ENCODE measurements at regions not wholly inside any gene's neighbourhood (a gene's known extent, or its start where the extent isn't known, plus 50 kb on each side); places are given as distances from the start of the nearest gene placed in this dataset.
"Not testable (repeated sequence)": the region's sequence is repeated elsewhere in the genome, so short reads cannot be mapped to it uniquely, and the experiment has no call there.

- DNase-seq, result no peak
Measured at GRCh38 chr15:29550834-29551465, 271.3 kb downstream of the TJP1 start.

GRCh38 chr15:29548006-29548405, 274.3 kb downstream of the TJP1 start:
- no peak for DNase-seq

- DNase-seq, result no peak
Measured at GRCh38 chr15:29544513-29545128, 275.0 kb upstream of the NSMCE3 start.

- no peak for DNase-seq
Measured at GRCh38 chr15:29542994-29543393, 273.4 kb upstream of the NSMCE3 start.

- DNase-seq, result no peak
Measured at GRCh38 chr15:29541309-29541708, 271.7 kb upstream of the NSMCE3 start.

- DNase-seq, result no peak
Measured at GRCh38 chr15:29540479-29540878, 270.9 kb upstream of the NSMCE3 start.

- DNase-seq, result no peak
Measured at GRCh38 chr15:29539736-29540135, 270.1 kb upstream of the NSMCE3 start.

GRCh38 chr15:29538044-29538443, 268.4 kb upstream of the NSMCE3 start:
- DNase-seq, result no peak

- no peak for DNase-seq
Measured at GRCh38 chr15:29535952-29536351, 266.3 kb upstream of the NSMCE3 start.

- no peak for DNase-seq
Measured at GRCh38 chr15:29534378-29534777, 264.8 kb upstream of the NSMCE3 start.

- DNase-seq, result no peak
Measured at GRCh38 chr15:29533647-29534046, 264.0 kb upstream of the NSMCE3 start.

GRCh38 chr15:29532296-29532695, 262.7 kb upstream of the NSMCE3 start:
- no peak for DNase-seq

- no peak for DNase-seq
Measured at GRCh38 chr15:29530966-29531365, 261.3 kb upstream of the NSMCE3 start.

GRCh38 chr15:29529043-29529442, 259.4 kb upstream of the NSMCE3 start:
- DNase-seq, result no peak

- no peak for DNase-seq
Measured at GRCh38 chr15:29528276-29528675, 258.7 kb upstream of the NSMCE3 start.

- no peak for DNase-seq
Measured at GRCh38 chr15:29526802-29527201, 257.2 kb upstream of the NSMCE3 start.

- DNase-seq, result no peak
Measured at GRCh38 chr15:29522373-29523276, 253.0 kb upstream of the NSMCE3 start.

GRCh38 chr15:29518442-29518841, 248.8 kb upstream of the NSMCE3 start:
- DNase-seq, result no peak

- DNase-seq, result no peak
Measured at GRCh38 chr15:29517829-29518228, 248.2 kb upstream of the NSMCE3 start.

- DNase-seq, result no peak
Measured at GRCh38 chr15:29516929-29517328, 247.3 kb upstream of the NSMCE3 start.

GRCh38 chr15:29514926-29515325, 245.3 kb upstream of the NSMCE3 start:
- DNase-seq, result no peak

- DNase-seq, result no peak
Measured at GRCh38 chr15:29511663-29512062, 242.0 kb upstream of the NSMCE3 start.

GRCh38 chr15:29505535-29505934, 235.9 kb upstream of the NSMCE3 start:
- not testable (repeated sequence) for DNase-seq

Data from NCI-H1694 (cell line).